ENCODE measurements at regions not wholly inside any gene's neighbourhood (a gene's known extent, or its start where the extent isn't known, plus 50 kb on each side); places are given as distances from the start of the nearest gene placed in this dataset.

GRCh38 chr1:24995661-24996060 is 65.6 kb upstream of the RUNX3 start:
- TF ChIP-seq MAFK (IDR thresholded peaks at IDR 0.05; ENCODE audit: partially characterized antibody) (no peak), POLR2A (IDR thresholded peaks at IDR 0.05; ENCODE audit: low read length) (no peak), CTCF (IDR thresholded peaks at IDR 0.05) (no peak)

Measured in A549 (cell line).